OCI-LY3 (cell line): ENCODE measurements at regions not wholly inside any gene's neighbourhood (a gene's known extent, or its start where the extent isn't known, plus 50 kb on each side); places are given as distances from the start of the nearest gene placed in this dataset.

Experiments used
- H2AFZ ChIP-seq: fragments of 200-600, 300-600 bp; shearing (Covaris generic); 2 replicates; pipeline ENCODE4 v1.6.0; 2014; ENCODE audit warnings: antibody characterized with exemption, low read depth, low read length
- H3K27ac ChIP-seq: fragments of 200-600, 300-600 bp; sonication (generic); 2 replicates; pipeline ENCODE4 v1.5.1; 2014; ENCODE audit warnings: mild to moderate bottlenecking, low read length, moderate library complexity, mixed read lengths
- H3K27me3 ChIP-seq: fragments of 200-600, 300-600 bp; sonication (generic); 2 replicates; pipeline ENCODE4 v1.6.1; 2014; ENCODE audit warnings: low read depth, low read length, mixed read lengths
- H3K36me3 ChIP-seq: fragments of 200-600, 300-600 bp; sonication (generic); replicated peaks from 2 replicates; pipeline ENCODE3; 2014; ENCODE audit warnings: low read depth, low read length, mixed read lengths
- H3K4me1 ChIP-seq: fragments of 300-600, 200-600 bp; sonication (generic); 2 replicates; pipeline ENCODE4 v1.6.1; 2014; ENCODE audit warnings: low read length, mixed read lengths
- H3K4me2 ChIP-seq: fragments of 200-600, 300-600 bp; sonication (generic); 2 replicates; pipeline ENCODE4 v1.6.1; 2014; ENCODE audit warnings: low read length, mixed read lengths
- H3K4me3 ChIP-seq: fragments of 300-600, 200-600 bp; sonication (generic); 2 replicates; pipeline ENCODE4 v1.5.1; 2014; ENCODE audit warnings: antibody characterized with exemption, mild to moderate bottlenecking, low read length, moderate library complexity
- H3K79me2 ChIP-seq: fragments of 300-600, 200-600 bp; shearing (Covaris generic); 2 replicates; pipeline ENCODE4 v1.6.1; 2014; ENCODE audit warnings: mild to moderate bottlenecking, low read length, mixed read lengths
- H3K9ac ChIP-seq: fragments of 300-600, 200-600 bp; shearing (Covaris generic); 2 replicates; pipeline ENCODE4 v1.6.0; 2014; ENCODE audit warnings: mild to moderate bottlenecking, low read length, moderate library complexity
- H3K9me3 ChIP-seq: fragments of 200-600, 300-600 bp; shearing (Covaris generic); 2 replicates; pipeline ENCODE4 v1.6.1; 2014; ENCODE audit warnings: low read length, mixed read lengths; ENCODE audit not compliant: insufficient read depth
- H4K20me1 ChIP-seq: fragments of 200-600, 300-600 bp; sonication (generic); 2 replicates; pipeline ENCODE4 v1.6.1; 2016; ENCODE audit warnings: low read length, mixed read lengths; ENCODE audit not compliant: insufficient read depth
- CTCF ChIP-seq: fragments of 200-600, 300-600 bp; sonication (generic); IDR thresholded peaks from 2 replicates; pipeline ENCODE4 v1.5.1; 2014; ENCODE audit warnings: antibody characterized with exemption, low read length, low read depth
- EZH2phosphoT487 ChIP-seq: fragments of 200-600 bp; shearing (Covaris generic); IDR thresholded peaks from 2 replicates; pipeline ENCODE4 v1.6.1; 2018; ENCODE audit warnings: antibody characterized with exemption, mixed run types, low read depth

DNA sequence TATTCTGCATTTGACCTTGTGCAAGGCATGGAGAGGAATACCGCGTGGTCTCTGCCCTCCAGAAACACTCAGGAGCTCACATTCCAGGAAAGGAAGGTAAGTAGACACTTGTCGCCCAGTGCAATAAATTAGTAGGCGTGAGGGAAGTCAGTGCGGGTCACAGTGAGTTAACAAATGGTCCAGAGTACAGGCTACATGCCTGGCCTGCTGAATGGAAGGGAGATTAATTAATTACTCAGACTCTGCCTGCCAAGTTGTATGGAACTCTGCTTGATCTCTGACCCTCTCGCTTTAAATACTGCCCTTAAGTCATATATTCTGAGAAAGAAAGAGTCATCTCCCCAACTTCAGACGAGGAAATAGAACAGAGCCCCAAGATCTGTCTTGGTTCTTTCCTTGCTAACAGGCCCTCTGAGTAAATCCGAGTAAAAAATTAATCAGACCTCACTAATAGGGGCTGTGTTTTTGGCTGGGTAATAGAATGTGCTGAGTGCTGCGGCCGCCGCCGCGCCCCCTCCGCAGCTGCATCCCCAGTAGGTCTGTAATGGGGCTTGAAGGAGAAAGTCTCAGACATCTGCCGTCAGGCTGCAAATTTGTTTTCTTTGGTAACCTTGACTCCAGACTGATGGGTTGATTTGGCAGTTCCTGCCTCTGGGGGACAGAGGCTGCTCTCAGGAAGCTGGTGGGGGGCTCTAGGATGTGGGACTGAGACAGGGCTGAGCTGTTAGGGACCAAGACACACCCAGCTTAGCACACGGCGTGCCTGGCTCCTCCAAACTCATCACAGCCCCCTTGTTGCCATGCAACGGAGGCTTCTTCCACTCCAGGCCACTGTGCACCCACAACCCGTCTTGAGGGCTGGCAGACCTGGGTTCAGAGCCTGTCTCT lies 144.4 kb downstream of the NSG2 start:
- TF ChIP-seq CTCF (no peak), EZH2phosphoT487 (no peak)

GRCh38 chr5:174191076-174191475 lies 145.6 kb downstream of the NSG2 start:
- H3K4me3 ChIP-seq, result no peak overlapping the region
- TF ChIP-seq CTCF, result no peak
- TF ChIP-seq EZH2phosphoT487, result no peak
- H3K27ac ChIP-seq, result no peak overlapping the region
- H3K9ac ChIP-seq, result no peak overlapping the region
- H3K79me2 ChIP-seq, result no peaks in the 10 kb centered on the region
- no peaks in the 10 kb centered on the region for H3K4me1 ChIP-seq
- no peak overlapping the region for H2AFZ ChIP-seq
- no peak overlapping the region for H3K4me2 ChIP-seq
- no peaks in the 10 kb centered on the region for H3K36me3 ChIP-seq
- H4K20me1 ChIP-seq, result no peaks in the 10 kb centered on the region
- no peaks in the 10 kb centered on the region for H3K9me3 ChIP-seq
- H3K27me3 ChIP-seq, result peaks cover 27% of the 10 kb centered on the region; the same call in 1 of the 2 replicates

More for the DNA sequence above, 144.4 kb downstream of the NSG2 start:
- Histone ChIP-seq H3K27me3 (peaks cover 24% of the 10 kb centered on the region; the same call in 1 of the 2 replicates), H3K27ac (no peak overlapping the region), H3K9ac (no peak overlapping the region), H3K4me3 (no peak overlapping the region), H3K36me3 (no peaks in the 10 kb centered on the region), H4K20me1 (no peaks in the 10 kb centered on the region), H2AFZ (no peak overlapping the region), H3K9me3 (no peaks in the 10 kb centered on the region), H3K4me1 (no peaks in the 10 kb centered on the region), H3K4me2 (no peak overlapping the region), H3K79me2 (no peaks in the 10 kb centered on the region)

DNA sequence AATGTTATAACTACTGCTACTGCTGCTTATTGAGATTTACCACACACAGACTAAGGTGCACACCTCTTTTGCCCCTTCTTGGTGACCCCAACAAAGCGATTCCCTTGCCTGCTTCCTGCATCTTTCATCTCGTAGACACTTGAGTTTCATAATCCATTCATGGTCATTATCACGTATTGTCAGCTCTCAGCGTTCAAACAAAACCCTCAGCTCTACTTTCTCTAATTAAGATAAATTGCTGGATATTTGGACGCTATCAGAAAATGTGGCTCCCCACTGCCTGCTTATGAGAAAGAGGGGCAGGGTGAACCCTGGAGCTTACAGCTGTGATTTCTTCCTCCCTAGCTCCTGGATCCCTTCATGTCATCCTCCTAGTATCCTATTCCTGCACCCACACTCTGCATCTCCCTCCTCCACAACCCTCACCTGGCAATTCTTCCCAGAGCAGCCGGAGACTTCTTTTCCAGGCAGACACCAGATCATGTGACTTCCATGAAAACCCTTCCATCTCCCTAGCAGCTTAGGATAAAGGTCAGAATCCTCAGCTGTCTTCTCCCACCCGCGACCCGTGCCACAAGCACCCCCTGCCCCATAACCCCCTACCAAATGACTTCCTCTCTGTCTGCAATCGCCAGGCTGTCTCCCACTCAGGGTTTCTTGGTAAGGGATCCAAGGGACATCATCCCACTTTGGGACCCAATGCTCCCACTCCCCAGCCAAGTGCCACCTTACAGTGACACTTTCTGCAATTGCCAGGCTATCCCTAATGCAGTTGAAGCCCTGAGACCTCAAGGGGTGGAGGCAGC lies 146.5 kb downstream of the NSG2 start:
- Histone ChIP-seq H3K4me1 (no peaks in the 10 kb centered on the region), H3K27me3 (peaks cover 28% of the 10 kb centered on the region; the same call in 1 of the 2 replicates), H4K20me1 (no peaks in the 10 kb centered on the region), H3K4me2 (no peak overlapping the region), H3K27ac (no peak overlapping the region), H3K36me3 (no peaks in the 10 kb centered on the region), H3K4me3 (no peak overlapping the region), H3K9ac (no peak overlapping the region), H3K79me2 (no peaks in the 10 kb centered on the region), H3K9me3 (no peaks in the 10 kb centered on the region), H2AFZ (no peak overlapping the region)
- TF ChIP-seq EZH2phosphoT487 (no peak), CTCF (no peak)

- peaks cover 30% of the 10 kb centered on the region; the same call in 1 of the 2 replicates for H3K27me3 ChIP-seq
- H3K4me2 ChIP-seq, result no peak overlapping the region
- no peaks in the 10 kb centered on the region for H3K36me3 ChIP-seq
- no peaks in the 10 kb centered on the region for H3K9me3 ChIP-seq
- TF ChIP-seq CTCF, result no peak
- TF ChIP-seq EZH2phosphoT487, result no peak
- H3K4me3 ChIP-seq, result no peak overlapping the region
- H3K27ac ChIP-seq, result no peak overlapping the region
- no peaks in the 10 kb centered on the region for H4K20me1 ChIP-seq
- no peak overlapping the region for H3K9ac ChIP-seq
- no peaks in the 10 kb centered on the region for H3K4me1 ChIP-seq
- no peaks in the 10 kb centered on the region for H3K79me2 ChIP-seq
- no peak overlapping the region for H2AFZ ChIP-seq
Observed at GRCh38 chr5:174192901-174193300, 147.4 kb downstream of the NSG2 start.
